K562 (cell line): ENCODE measurements at regions not wholly inside any gene's neighbourhood (a gene's known extent, or its start where the extent isn't known, plus 50 kb on each side); places are given as distances from the start of the nearest gene placed in this dataset.

ENCODE experiments used
- ATAC-seq: fragments of 200-7000 bp; cut with Tn5 transposase; 3 replicates; pipeline ENCODE4 v1.9.1; 2020; ENCODE audit warnings: moderate library complexity
- BruUV-seq: library from RNA; stranded (reverse); fragments of 400-500 nt; replicated peaks from 2 replicates; lab custom pipeline; 2021; lab: Mats Ljungman, UMichigan
- CTCF ChIA-PET: fragments of 300-600 bp; formaldehyde crosslinking; extraction: SDS; loops from one replicate; lab custom pipeline; 2021; ENCODE audit warnings: low intra/inter-chr PET ratio; lab: Yijun Ruan, JAX
- POLR2A ChIA-PET: fragments of 300-600, 350-650 bp; sonication (Branson Sonifier 250); formaldehyde crosslinking; extraction: SDS; loops from one replicate; lab custom pipeline; 2021; ENCODE audit warnings: antibody characterized with exemption, inconsistent platforms; lab: Yijun Ruan, JAX
- DNase-seq, 4 experiments: peaks; one replicate each; pipeline versions ENCODE4 v3.0.0 to v3.0.0-alpha.2; 2011 to 2018; ENCODE audit warnings: low spot score in 3 of 4, mixed read lengths in 3 of 4; ENCODE audit errors: extremely low read depth in 1 of 4
- FAIRE-seq: peaks from 2 replicates; lab custom pipeline; 2011; peaks lifted over from hg19 to GRCh38; lab: Jason Lieb, UNC
- H2AFZ ChIP-seq: 2 replicates; pipeline ENCODE4 v1.6.0; 2011; ENCODE audit warnings: low read depth, low read length, control low read depth, inconsistent platforms
- H3K27ac ChIP-seq: fragments of 200-600 bp; 3 replicates; pipeline ENCODE4 v1.8.0; 2011; ENCODE audit warnings: low read depth, mild to moderate bottlenecking, control low read depth, inconsistent platforms, low read length, moderate library complexity, mixed read lengths; ENCODE audit errors: extremely low read depth
- H3K27me3 ChIP-seq, 2 experiments: fragments of 300-600 bp in 1 of 2; 2 replicates in 1 of 2; 3 replicates in 1 of 2; pipeline versions ENCODE4 v1.6.0 to v1.8.0; 2011; ENCODE audit warnings: inconsistent platforms in 2 of 2, low read length in 2 of 2, mild to moderate bottlenecking in 1 of 2, mixed read lengths in 1 of 2, moderate library complexity in 1 of 2; ENCODE audit not compliant: control insufficient read depth in 2 of 2, insufficient read depth in 2 of 2
- H3K36me3 ChIP-seq: fragments of 300-600 bp; 3 replicates; pipeline ENCODE4 v1.8.0; 2011; ENCODE audit warnings: mild to moderate bottlenecking, low read length, inconsistent platforms; ENCODE audit not compliant: control insufficient read depth, insufficient read depth
- H3K4me1 ChIP-seq, 2 experiments: fragments of 200-600 bp in 1 of 2; replicated peaks in 1 of 2; 2 replicates in 1 of 2; 3 replicates in 1 of 2; pipeline versions ENCODE4 v1.5.1 to v1.8.0; 2011; ENCODE audit warnings: inconsistent platforms in 2 of 2, low read length in 2 of 2, mild to moderate bottlenecking in 1 of 2, mixed read lengths in 1 of 2, moderate library complexity in 1 of 2; ENCODE audit not compliant: control insufficient read depth in 2 of 2, insufficient read depth in 2 of 2
- H3K4me2 ChIP-seq: 2 replicates; pipeline ENCODE4 v1.6.1; 2011; ENCODE audit warnings: low read length, control low read depth, inconsistent platforms, mixed read lengths; ENCODE audit not compliant: insufficient read depth
- H3K4me3 ChIP-seq: fragments of 200-600 bp; sonication (generic), shearing (Covaris generic); 2 replicates; pipeline ENCODE4 v1.5.1; 2016; ENCODE audit warnings: control low read depth, inconsistent platforms
- H3K79me2 ChIP-seq: fragments of 200-600 bp; 3 replicates; pipeline ENCODE4 v1.8.0; 2011; ENCODE audit warnings: low read length, inconsistent platforms; ENCODE audit not compliant: control insufficient read depth, insufficient read depth
- H3K9ac ChIP-seq, 2 experiments: 2 replicates each; pipeline versions ENCODE4 v1.6.0 to v1.6.1; 2011; ENCODE audit warnings: low read depth in 2 of 2, low read length in 2 of 2, control low read depth in 1 of 2, inconsistent platforms in 1 of 2, mild to moderate bottlenecking in 1 of 2, mixed read lengths in 1 of 2; ENCODE audit not compliant: insufficient read depth in 1 of 2
- H3K9me1 ChIP-seq: one replicate; pipeline ENCODE4 v1.6.0; 2011; ENCODE audit warnings: inconsistent platforms, mild to moderate bottlenecking, low read length, moderate library complexity; ENCODE audit not compliant: control insufficient read depth, insufficient read depth
- H3K9me3 ChIP-seq: replicated peaks from 2 replicates; pipeline ENCODE4 v1.5.1; 2011; ENCODE audit warnings: low read depth, low read length, inconsistent platforms; ENCODE audit not compliant: control insufficient read depth, insufficient read depth
- H4K20me1 ChIP-seq: replicated peaks from 2 replicates; pipeline ENCODE4 v1.6.1; 2011; ENCODE audit warnings: low read length, inconsistent platforms, mixed read lengths; ENCODE audit not compliant: control insufficient read depth, insufficient read depth
- BCLAF1 ChIP-seq, 2 experiments: fragments of 450-650 bp in 1 of 2; IDR thresholded peaks; 2 replicates each; pipeline ENCODE4 v1.6.1; 2011 to 2017; ENCODE audit warnings: low read depth in 2 of 2, antibody characterized with exemption in 1 of 2, borderline replicate concordance in 1 of 2, low read length in 1 of 2, mild to moderate bottlenecking in 1 of 2, mixed read lengths in 1 of 2; ENCODE audit not compliant: control insufficient read depth in 1 of 2
- CBX2 ChIP-seq: fragments of 200-600 bp; sonication (generic); IDR thresholded peaks from one replicate; pipeline ENCODE4 v1.6.1; 2012; ENCODE audit warnings: mild to moderate bottlenecking, low read length, inconsistent platforms; ENCODE audit not compliant: insufficient read depth, poor library complexity, severe bottlenecking
- CREM ChIP-seq: IDR thresholded peaks from 2 replicates; pipeline ENCODE4 v1.6.1; 2014; ENCODE audit warnings: antibody characterized with exemption, low read depth
- CTBP1 ChIP-seq: fragments of 450-650 bp; IDR thresholded peaks from 2 replicates; pipeline ENCODE4 v1.6.1; 2016; ENCODE audit warnings: borderline replicate concordance
- EHMT2 ChIP-seq: fragments of 450-650 bp; IDR thresholded peaks from 2 replicates; pipeline ENCODE4 v1.6.1; 2018; ENCODE audit warnings: antibody characterized with exemption
- FOXM1 ChIP-seq, 2 experiments: fragments of 450-650 bp in 1 of 2; sonication (generic) in 1 of 2; formaldehyde crosslinking in 1 of 2; IDR thresholded peaks; 2 replicates each; pipeline versions ENCODE4 v1.6.1 to v1.9.0; 2017 to 2022; ENCODE audit warnings: low read depth in 2 of 2, mild to moderate bottlenecking in 2 of 2, missing genetic modification reagents in 1 of 2, moderate library complexity in 1 of 2
- KLF13 ChIP-seq: fragments of 450-650 bp; IDR thresholded peaks from 2 replicates; pipeline ENCODE4 v1.6.1; 2016; ENCODE audit warnings: missing genetic modification characterization, low read depth, mild to moderate bottlenecking, missing compliant biosample characterization, moderate library complexity, borderline replicate concordance
- NR3C1 ChIP-seq: sonication (generic); formaldehyde crosslinking; IDR thresholded peaks from 2 replicates; pipeline ENCODE4 v1.8.1; 2022; ENCODE audit warnings: missing genetic modification reagents
- SMARCE1 ChIP-seq: fragments of 450-650 bp; IDR thresholded peaks from 2 replicates; pipeline ENCODE4 v1.7.1; 2016; ENCODE audit warnings: mild to moderate bottlenecking
- TFE3 ChIP-seq: fragments of 450-650 bp; formaldehyde crosslinking; IDR thresholded peaks from 2 replicates; pipeline ENCODE4 v1.4.0; 2020; ENCODE audit warnings: mild to moderate bottlenecking, mixed read lengths
- UBTF ChIP-seq, 2 experiments: IDR thresholded peaks; 2 replicates each; pipeline ENCODE4 v1.6.1; 2012; ENCODE audit warnings: improper control_type of control experiment in 2 of 2, low read depth in 2 of 2, low read length in 2 of 2, borderline replicate concordance in 1 of 2
- WHSC1 ChIP-seq: IDR thresholded peaks from one replicate; pipeline ENCODE4 v1.6.1; 2012; ENCODE audit warnings: low read length, control low read depth, inconsistent platforms
- XRCC4 ChIP-seq: IDR thresholded peaks from one replicate; pipeline ENCODE4 v1.6.1; 2011; ENCODE audit not compliant: insufficient read depth, insufficient read length; ENCODE audit errors: extremely low read depth
- ZNF764 ChIP-seq: fragments of 250-450 bp; sonication (Bioruptor Pico); IDR thresholded peaks from 2 replicates; pipeline ENCODE4 v1.4.0; 2020; ENCODE audit warnings: low read depth, mild to moderate bottlenecking, moderate library complexity
- WGBS: fragments of 100-300 bp; shearing (Covaris generic); methylation state at CpG from one replicate; pipeline ENCODE4 v1.1.6; 2016; ENCODE audit warnings: low coverage, mixed read lengths; ENCODE audit not compliant: insufficient coverage; ENCODE audit errors: missing lambda C conversion rate; 5-methylcytosine and 5-hydroxymethylcytosine counted together
- in situ Hi-C: fragments of 300-500 bp; cut with MboI; formaldehyde crosslinking; loops from 4 replicates; pipeline ENCODE4 v1.15.0; 2018; ENCODE audit warnings: inconsistent platforms, mixed read lengths
- intact Hi-C: fragments of 100-400 bp; cut with micrococcal nuclease; formaldehyde crosslinking; loops from 2 replicates; pipeline ENCODE4 v1.14.2; 2022

GRCh38 chr3:86244905-86245304, 746.0 kb downstream of the VGLL3 start (continued):
- TF ChIP-seq BCLAF1 (IDR thresholded peaks at IDR 0.05; ENCODE audit: borderline replicate concordance in 1 of 2, control insufficient read depth in 1 of 2, low read depth in 2 of 2, low read length in 1 of 2) (no peak), SMARCE1 (no peak), UBTF (IDR thresholded peaks at IDR 0.05; ENCODE audit: borderline replicate concordance in 1 of 2, low read depth in 2 of 2, low read length in 2 of 2) (no peak)

- no peaks in the 10 kb centered on the region for H3K27me3 ChIP-seq
- H3K36me3 ChIP-seq: no peaks in the 10 kb centered on the region
- H3K9ac ChIP-seq: no peak overlapping the region
- no peaks in the 10 kb centered on the region for H3K9me1 ChIP-seq
- H2AFZ ChIP-seq: no peak overlapping the region
- intact Hi-C loops (no loop called here), in situ Hi-C loops (no loop called here)
- H3K4me1 ChIP-seq: no peaks in the 10 kb centered on the region
- DNase-seq (no peak), FAIRE-seq (no peak), ATAC-seq (no peak)
- WGBS: 0% methylated on average over 2 of the region's 2 CpGs
- no peaks in the 10 kb centered on the region for H3K79me2 ChIP-seq
- ChIA-PET POLR2A (no interaction called here), CTCF (no interaction called here)
- H3K27ac ChIP-seq: no peak overlapping the region
- no peaks in the 10 kb centered on the region for H3K9me3 ChIP-seq
- H3K4me2 ChIP-seq: no peak overlapping the region
- no TSS peak for BruUV-seq
- no peak overlapping the region for H3K4me3 ChIP-seq
- no peaks in the 10 kb centered on the region for H4K20me1 ChIP-seq
- no peak for TF ChIP-seq FOXM1 (IDR thresholded peaks at IDR 0.05; ENCODE audit: low read depth)
- TF ChIP-seq FOXM1 (CRISPR knock-in tag; IDR thresholded peaks at IDR 0.05; ENCODE audit: low read depth): no peak
- TF ChIP-seq TFE3 (CRISPR knock-in tag): no peak
- no peak for TF ChIP-seq CTBP1
- no peak for TF ChIP-seq KLF13 (tag)
- no peak for TF ChIP-seq XRCC4
- no peak for TF ChIP-seq NR3C1 (CRISPR knock-in tag)
- TF ChIP-seq ZNF764 (CRISPR knock-in tag): no peak
- no peak for TF ChIP-seq EHMT2
- TF ChIP-seq WHSC1: no peak
- TF ChIP-seq CBX2: no peak
- TF ChIP-seq CREM: no peak
These were observed 751.0 kb downstream of the VGLL3 start for GRCh38 chr3:86239946-86240345.
